GM23338 (cell line): ENCODE measurements at regions not wholly inside any gene's neighbourhood (a gene's known extent, or its start where the extent isn't known, plus 50 kb on each side); places are given as distances from the start of the nearest gene placed in this dataset.

Experiments
- ATAC-seq: fragments of 200-7000 bp; cut with Tn5 transposase; 3 replicates; pipeline ENCODE4 v1.9.1; 2020
- DNase-seq: peaks from one replicate; pipeline ENCODE4 v3.0.0-alpha.2; 2015; ENCODE audit warnings: low spot score
- H2AFZ ChIP-seq: fragments of 200-600 bp; sonication (generic); 2 replicates; pipeline ENCODE4 v1.8.0; 2016; ENCODE audit warnings: antibody characterized with exemption, mild to moderate bottlenecking, moderate library complexity
- H3F3A ChIP-seq: fragments of 200-600 bp; sonication (generic); replicated peaks from 2 replicates; pipeline ENCODE4 v1.8.0; 2017; ENCODE audit warnings: antibody characterized with exemption, mixed run types, low read depth
- H3K27ac ChIP-seq: fragments of 200-600 bp; sonication (generic); 2 replicates; pipeline ENCODE4 v1.6.1; 2016; ENCODE audit warnings: low read depth
- H3K27me3 ChIP-seq: fragments of 200-600 bp; sonication (generic); 2 replicates; pipeline ENCODE4 v1.8.0; 2016; ENCODE audit warnings: mild to moderate bottlenecking, mixed run types, moderate library complexity; ENCODE audit not compliant: insufficient read depth
- H3K36me3 ChIP-seq: fragments of 200-600 bp; sonication (generic); 2 replicates; pipeline ENCODE4 v1.8.0; 2016; ENCODE audit warnings: mild to moderate bottlenecking; ENCODE audit not compliant: insufficient read depth
- H3K4me1 ChIP-seq: fragments of 200-600 bp; sonication (generic); 2 replicates; pipeline ENCODE4 v1.8.0; 2016; ENCODE audit warnings: mild to moderate bottlenecking, moderate library complexity; ENCODE audit not compliant: insufficient read depth
- H3K4me2 ChIP-seq: fragments of 200-600 bp; sonication (generic); 2 replicates; pipeline ENCODE4 v1.7.1; 2017; ENCODE audit warnings: mixed run types
- H3K4me3 ChIP-seq: fragments of 200-600 bp; sonication (generic); 2 replicates; pipeline ENCODE4 v1.6.1; 2016; ENCODE audit warnings: mixed run types
- H3K79me2 ChIP-seq: fragments of 200-600 bp; sonication (generic); replicated peaks from 2 replicates; pipeline ENCODE4 v1.8.0; 2017; ENCODE audit warnings: mild to moderate bottlenecking; ENCODE audit not compliant: insufficient read depth
- H3K9me2 ChIP-seq: fragments of 200-600 bp; sonication (generic); 2 replicates; pipeline ENCODE4 v1.8.0; 2017; ENCODE audit not compliant: insufficient read depth
- H4K20me1 ChIP-seq: fragments of 200-600 bp; sonication (generic); replicated peaks from 2 replicates; pipeline ENCODE4 v1.8.0; 2017; ENCODE audit warnings: mild to moderate bottlenecking; ENCODE audit not compliant: insufficient read depth
- H3K27ac Mint-ChIP-seq: 2 replicates; pipeline ENCODE4 v1.8.0; 2020; ENCODE audit warnings: inconsistent platforms, mild to moderate bottlenecking, moderate library complexity, mixed read lengths
- H3K27me3 Mint-ChIP-seq: 3 replicates; pipeline ENCODE4 v1.8.0; 2022; ENCODE audit warnings: low read depth, mild to moderate bottlenecking, moderate library complexity, mixed read lengths, inconsistent platforms; ENCODE audit not compliant: insufficient read depth, poor library complexity
- H3K36me3 Mint-ChIP-seq: 3 replicates; pipeline ENCODE4 v1.8.0; 2021; ENCODE audit warnings: low read depth, mild to moderate bottlenecking, inconsistent platforms, moderate library complexity, mixed read lengths
- H3K4me1 Mint-ChIP-seq: 3 replicates; pipeline ENCODE4 v1.8.0; 2020; ENCODE audit warnings: mild to moderate bottlenecking, inconsistent platforms, mixed read lengths
- H3K4me3 Mint-ChIP-seq: 3 replicates; pipeline ENCODE4 v1.8.0; 2021; ENCODE audit warnings: moderate library complexity, mild to moderate bottlenecking, inconsistent platforms, mixed read lengths
- H3K9me3 Mint-ChIP-seq: 3 replicates; pipeline ENCODE4 v1.8.0; 2020; ENCODE audit warnings: moderate library complexity, mild to moderate bottlenecking, inconsistent platforms, mixed read lengths
- CREB1 ChIP-seq: fragments of 250-450 bp; sonication (Bioruptor Pico); IDR thresholded peaks from 2 replicates; pipeline ENCODE4 v1.5.0; 2020; ENCODE audit warnings: low read depth, mild to moderate bottlenecking, moderate library complexity
- CTCF ChIP-seq, 2 experiments: fragments of 200-600 bp in 1 of 2; sonication (generic) in 1 of 2; conservative IDR thresholded peaks; 2 replicates each; pipeline versions ENCODE4 v1.5.1 to v1.6.1; 2016 to 2017; ENCODE audit warnings: antibody characterized with exemption in 2 of 2, low read depth in 2 of 2, mild to moderate bottlenecking in 2 of 2, moderate library complexity in 1 of 2
- ETS1 ChIP-seq: IDR thresholded peaks from 2 replicates; pipeline ENCODE4 v1.6.1; 2016; ENCODE audit warnings: antibody characterized with exemption
- EZH2 ChIP-seq: fragments of 200-600 bp; sonication (generic); IDR thresholded peaks from one replicate; pipeline ENCODE4 v1.8.0; 2017; ENCODE audit warnings: antibody characterized with exemption, mild to moderate bottlenecking, low read depth; ENCODE audit not compliant: unreplicated experiment
- EZH2phosphoT487 ChIP-seq: fragments of 200-600 bp; sonication (generic); IDR thresholded peaks from one replicate; pipeline ENCODE4 v1.8.1; 2018; ENCODE audit warnings: antibody characterized with exemption; ENCODE audit not compliant: unreplicated experiment
- JUNB ChIP-seq: IDR thresholded peaks from one replicate; pipeline ENCODE4 v1.6.1; 2016; ENCODE audit warnings: antibody characterized with exemption; ENCODE audit not compliant: unreplicated experiment
- NANOG ChIP-seq: IDR thresholded peaks from 2 replicates; pipeline ENCODE4 v1.6.1; 2016; ENCODE audit warnings: antibody characterized with exemption, borderline replicate concordance
- POLR2AphosphoS5 ChIP-seq: IDR thresholded peaks from 2 replicates; pipeline ENCODE4 v1.6.1; 2016; ENCODE audit warnings: antibody characterized with exemption, low read depth
- STAT1 ChIP-seq: IDR thresholded peaks from one replicate; pipeline ENCODE4 v1.6.1; 2016; ENCODE audit warnings: antibody characterized with exemption; ENCODE audit not compliant: unreplicated experiment
- ZNF114 ChIP-seq: fragments of 250-450 bp; sonication (Bioruptor Pico); IDR thresholded peaks from 2 replicates; pipeline ENCODE4 v1.5.0; 2020; ENCODE audit warnings: mild to moderate bottlenecking, moderate library complexity
- ZNF331 ChIP-seq: fragments of 250-450 bp; sonication (Bioruptor Pico); IDR thresholded peaks from 2 replicates; pipeline ENCODE4 v1.5.0; 2020; ENCODE audit warnings: low read depth, mild to moderate bottlenecking, moderate library complexity
- ZNF462 ChIP-seq: fragments of 250-450 bp; sonication (Bioruptor Pico); IDR thresholded peaks from 2 replicates; pipeline ENCODE4 v1.5.0; 2020; ENCODE audit warnings: mild to moderate bottlenecking, moderate library complexity
- TF ChIP-seq, protein P1 (sequence below): IDR thresholded peaks from one replicate; pipeline ENCODE4 v1.6.1; 2018; ENCODE audit warnings: antibody characterized with exemption; ENCODE audit not compliant: unreplicated experiment

- no peak overlapping the region for H3K27ac ChIP-seq
- no peak for ATAC-seq
- H3K4me1 ChIP-seq: no peaks in the 10 kb centered on the region
- H3K27me3 Mint-ChIP-seq: peaks cover 6% of the 10 kb centered on the region
- no peaks in the 10 kb centered on the region for H3K36me3 ChIP-seq
- H3F3A ChIP-seq: no peaks in the 10 kb centered on the region
- H2AFZ ChIP-seq: peak overlapping the region; percentile 67; the same call in 1 of the 2 replicates
- no peaks in the 10 kb centered on the region for H3K9me2 ChIP-seq
- no peaks in the 10 kb centered on the region for H3K27me3 ChIP-seq
- no peak overlapping the region for H3K27ac Mint-ChIP-seq
- DNase-seq: no peak
- no peaks in the 10 kb centered on the region for H3K36me3 Mint-ChIP-seq
- H3K4me1 Mint-ChIP-seq: peaks cover 4% of the 10 kb centered on the region; the same call in 1 of the 3 replicates
- H3K4me3 Mint-ChIP-seq: no peak overlapping the region
- no peak overlapping the region for H3K4me2 ChIP-seq
- no peaks in the 10 kb centered on the region for H4K20me1 ChIP-seq
- H3K79me2 ChIP-seq: no peaks in the 10 kb centered on the region
- TF ChIP-seq ETS1 (no peak), CTCF (conservative IDR thresholded peaks at IDR 0.05; ENCODE audit: low read depth in 2 of 2) (no peak), STAT1 (no peak), ZNF331 (CRISPR knock-in tag) (no peak), NANOG (no peak), POLR2AphosphoS5 (no peak), EZH2phosphoT487 (no peak), EZH2 (no peak), JUNB (no peak), CREB1 (no peak), ZNF462 (CRISPR knock-in tag) (no peak), ZNF114 (CRISPR knock-in tag) (no peak)
- TF ChIP-seq, protein P1, sequence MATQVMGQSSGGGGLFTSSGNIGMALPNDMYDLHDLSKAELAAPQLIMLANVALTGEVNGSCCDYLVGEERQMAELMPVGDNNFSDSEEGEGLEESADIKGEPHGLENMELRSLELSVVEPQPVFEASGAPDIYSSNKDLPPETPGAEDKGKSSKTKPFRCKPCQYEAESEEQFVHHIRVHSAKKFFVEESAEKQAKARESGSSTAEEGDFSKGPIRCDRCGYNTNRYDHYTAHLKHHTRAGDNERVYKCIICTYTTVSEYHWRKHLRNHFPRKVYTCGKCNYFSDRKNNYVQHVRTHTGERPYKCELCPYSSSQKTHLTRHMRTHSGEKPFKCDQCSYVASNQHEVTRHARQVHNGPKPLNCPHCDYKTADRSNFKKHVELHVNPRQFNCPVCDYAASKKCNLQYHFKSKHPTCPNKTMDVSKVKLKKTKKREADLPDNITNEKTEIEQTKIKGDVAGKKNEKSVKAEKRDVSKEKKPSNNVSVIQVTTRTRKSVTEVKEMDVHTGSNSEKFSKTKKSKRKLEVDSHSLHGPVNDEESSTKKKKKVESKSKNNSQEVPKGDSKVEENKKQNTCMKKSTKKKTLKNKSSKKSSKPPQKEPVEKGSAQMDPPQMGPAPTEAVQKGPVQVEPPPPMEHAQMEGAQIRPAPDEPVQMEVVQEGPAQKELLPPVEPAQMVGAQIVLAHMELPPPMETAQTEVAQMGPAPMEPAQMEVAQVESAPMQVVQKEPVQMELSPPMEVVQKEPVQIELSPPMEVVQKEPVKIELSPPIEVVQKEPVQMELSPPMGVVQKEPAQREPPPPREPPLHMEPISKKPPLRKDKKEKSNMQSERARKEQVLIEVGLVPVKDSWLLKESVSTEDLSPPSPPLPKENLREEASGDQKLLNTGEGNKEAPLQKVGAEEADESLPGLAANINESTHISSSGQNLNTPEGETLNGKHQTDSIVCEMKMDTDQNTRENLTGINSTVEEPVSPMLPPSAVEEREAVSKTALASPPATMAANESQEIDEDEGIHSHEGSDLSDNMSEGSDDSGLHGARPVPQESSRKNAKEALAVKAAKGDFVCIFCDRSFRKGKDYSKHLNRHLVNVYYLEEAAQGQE: no peak
- no peaks in the 10 kb centered on the region for H3K9me3 Mint-ChIP-seq
- H3K4me3 ChIP-seq: no peak overlapping the region
Observed at GRCh38 chr5:8981016-8981415, 564.9 kb downstream of the SEMA5A start.
